Thoracic aorta (tissue), 2 donors: ENCODE measurements at regions not wholly inside any gene's neighbourhood (a gene's known extent, or its start where the extent isn't known, plus 50 kb on each side); places are given as distances from the start of the nearest gene placed in this dataset.
"Not testable (repeated sequence)": the region's sequence is repeated elsewhere in the genome, so short reads cannot be mapped to it uniquely, and the experiment has no call there.

ENCODE experiments used
- ATAC-seq: fragments of 150-250 bp; one replicate; pipeline ENCODE4 v1.8.0; 2017; ENCODE audit warnings: low read depth; ENCODE audit not compliant: insufficient number of reproducible peaks, low FRiP score
- DNase-seq: peaks from one replicate; pipeline ENCODE4 v3.0.0-alpha.2; 2020; ENCODE audit warnings: low spot score
- H3K27ac ChIP-seq, 2 donors: fragments of 200-600 bp; sonication (generic); 1 replicate in 1 of 2; 2 replicates in 1 of 2; pipeline ENCODE4 v1.5.1; 2016; ENCODE audit warnings: mild to moderate bottlenecking in 2 of 2, moderate library complexity in 2 of 2
- H3K27me3 ChIP-seq: fragments of 200-600 bp; sonication (generic); replicated peaks from 2 replicates; pipeline ENCODE4 v1.6.0; 2016; ENCODE audit warnings: mild to moderate bottlenecking; ENCODE audit not compliant: insufficient read depth
- H3K36me3 ChIP-seq: fragments of 200-600 bp; sonication (generic); one replicate; pipeline ENCODE4 v1.5.1; 2016
- H3K4me1 ChIP-seq, 2 donors: fragments of 200-600 bp; sonication (generic); 1 replicate in 1 of 2; 2 replicates in 1 of 2; pipeline versions ENCODE4 v1.5.1 to v1.6.0; 2016; ENCODE audit warnings: low read depth in 2 of 2, mild to moderate bottlenecking in 1 of 2; ENCODE audit not compliant: control insufficient read depth in 1 of 2
- H3K4me3 ChIP-seq: fragments of 200-600 bp; sonication (generic); 2 replicates; pipeline ENCODE4 v1.5.1; 2016; ENCODE audit warnings: mild to moderate bottlenecking
- H3K9me3 ChIP-seq: fragments of 200-600 bp; sonication (generic); 2 replicates; pipeline ENCODE4 v1.5.1; 2016
- CTCF ChIP-seq: fragments of 200-600 bp; sonication (generic); IDR thresholded peaks from one replicate; pipeline ENCODE4 v1.5.1; 2019; ENCODE audit warnings: antibody characterized with exemption

DNA sequence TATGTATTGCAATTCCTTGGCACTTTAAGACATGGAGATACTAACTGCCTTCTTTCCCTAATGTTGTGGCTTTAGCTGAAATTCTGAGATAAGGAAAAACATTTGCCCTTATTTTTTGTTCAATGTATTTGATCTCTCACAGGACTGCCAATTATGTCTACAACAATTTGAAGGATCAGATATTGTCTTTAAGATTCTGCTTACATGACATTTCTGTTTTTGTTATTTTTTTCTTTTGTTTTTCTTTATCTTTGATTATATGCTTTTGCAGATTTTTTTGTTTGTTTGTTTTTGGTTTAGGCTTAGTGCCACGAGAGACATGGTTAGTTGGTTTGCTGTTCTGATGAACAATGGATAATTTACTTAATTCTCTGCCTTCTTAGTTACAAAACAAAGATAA lies 303.3 kb downstream of the TECRL start:
- Histone ChIP-seq H3K9me3 (no peaks in the 10 kb centered on the region), H3K4me1 (no peaks in the 10 kb centered on the region), H3K27ac (no peak overlapping the region), H3K4me3 (no peak overlapping the region), H3K27me3 (no peaks in the 10 kb centered on the region), H3K36me3 (no peaks in the 10 kb centered on the region)
- ATAC-seq: no peak
- no peak for TF ChIP-seq CTCF
- DNase-seq: no peak

DNA sequence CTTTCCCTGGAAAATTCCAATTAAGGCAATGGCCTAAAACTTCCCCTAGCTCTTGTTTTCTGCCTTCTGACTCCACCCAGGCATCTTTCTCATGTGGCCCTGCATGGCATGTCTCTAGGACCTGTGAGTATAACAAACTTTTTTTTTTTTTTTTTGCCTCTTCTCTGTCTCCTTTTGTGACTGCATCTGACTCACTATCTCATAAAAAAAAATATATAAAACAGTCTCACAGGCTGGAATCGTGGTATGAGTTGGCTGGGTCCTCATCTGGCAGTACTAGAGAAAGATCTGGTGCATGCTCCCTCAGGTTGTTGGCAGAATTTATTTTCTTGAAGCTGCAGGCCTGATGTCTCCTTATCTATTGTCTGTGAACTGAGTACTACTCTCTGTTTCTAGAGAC lies 313.9 kb downstream of the TECRL start:
- H3K27ac ChIP-seq: no peak overlapping the region
- H3K9me3 ChIP-seq: no peaks in the 10 kb centered on the region
- ATAC-seq (no peak), DNase-seq (no peak)
- no peak overlapping the region for H3K4me3 ChIP-seq
- no peak for TF ChIP-seq CTCF
- H3K27me3 ChIP-seq: no peaks in the 10 kb centered on the region
- no peaks in the 10 kb centered on the region for H3K4me1 ChIP-seq
- H3K36me3 ChIP-seq: no peaks in the 10 kb centered on the region

- Histone ChIP-seq H3K4me1 (no peaks in the 10 kb centered on the region), H3K9me3 (no peaks in the 10 kb centered on the region), H3K4me3 (no peak overlapping the region), H3K36me3 (no peaks in the 10 kb centered on the region), H3K27me3 (no peaks in the 10 kb centered on the region), H3K27ac (no peak overlapping the region)
- ATAC-seq (no peak), DNase-seq (no peak)
- TF ChIP-seq CTCF: no peak
Observed at GRCh38 chr4:64079316-64079715, 329.9 kb downstream of the TECRL start.

- no peak for TF ChIP-seq CTCF
- Histone ChIP-seq H3K4me3 (no peak overlapping the region), H3K4me1 (no peaks in the 10 kb centered on the region), H3K27me3 (no peaks in the 10 kb centered on the region), H3K9me3 (no peaks in the 10 kb centered on the region), H3K36me3 (no peaks in the 10 kb centered on the region), H3K27ac (no peak overlapping the region)
- DNase-seq (no peak), ATAC-seq (no peak)
Observed at GRCh38 chr4:64068096-64068495, 341.2 kb downstream of the TECRL start.

DNA sequence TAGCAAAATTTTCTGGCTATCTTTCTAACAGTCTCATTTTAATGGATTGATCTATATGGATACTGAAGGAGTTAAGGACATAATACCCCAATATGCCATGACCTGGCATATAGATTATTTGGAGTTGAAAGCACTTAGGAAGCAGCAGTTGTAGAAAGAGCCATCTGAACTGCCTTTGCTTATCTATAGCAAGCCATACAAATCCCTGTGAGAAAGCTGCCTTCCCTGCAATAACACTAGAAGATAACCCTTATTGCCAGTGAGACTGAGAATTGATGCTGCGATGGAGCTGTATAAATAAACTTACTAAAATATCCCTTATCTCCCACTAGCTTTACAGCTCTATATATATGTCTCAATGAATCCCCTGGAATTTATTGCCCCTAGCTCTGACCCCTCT lies 346.3 kb downstream of the TECRL start:
- DNase-seq: no peak
- no peak for TF ChIP-seq CTCF
- Histone ChIP-seq H3K27me3 (no peaks in the 10 kb centered on the region), H3K27ac (no peak overlapping the region), H3K4me1 (no peaks in the 10 kb centered on the region), H3K4me3 (no peak overlapping the region), H3K36me3 (no peaks in the 10 kb centered on the region), H3K9me3 (no peaks in the 10 kb centered on the region)
- no peak for ATAC-seq

GRCh38 chr4:64037033-64037432 lies 372.2 kb downstream of the TECRL start:
- H3K36me3 ChIP-seq, DNase-seq, ATAC-seq, H3K27ac ChIP-seq, H3K9me3 ChIP-seq, H3K27me3 ChIP-seq, H3K4me3 ChIP-seq, H3K4me1 ChIP-seq: not testable (repeated sequence)
